ENCODE measurements at regions not wholly inside any gene's neighbourhood (a gene's known extent, or its start where the extent isn't known, plus 50 kb on each side); places are given as distances from the start of the nearest gene placed in this dataset.
"Not testable (repeated sequence)": the region's sequence is repeated elsewhere in the genome, so short reads cannot be mapped to it uniquely, and the experiment has no call there.

DNA sequence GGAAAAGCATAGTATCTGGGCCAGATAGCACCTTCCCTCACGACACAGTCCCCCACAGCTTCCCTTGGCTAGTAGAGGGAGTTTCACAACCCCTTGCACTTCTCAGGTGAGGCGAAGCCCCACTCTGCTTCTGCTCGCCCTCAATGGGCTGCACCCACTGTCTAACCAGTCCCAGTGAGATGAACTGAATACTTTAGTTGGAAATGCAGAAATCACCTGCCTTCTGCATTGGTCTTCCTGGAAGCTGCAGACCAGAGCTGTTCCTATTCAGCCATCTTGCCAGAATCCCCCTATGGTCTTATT, 243.2 kb upstream of the FAM78B start:
- Mint-ChIP-seq H3K27ac (no peak overlapping the region), H3K9me3 (peaks cover 18 to 33% of the 10 kb centered on the region in 2 experiments), H3K4me3 (no peak overlapping the region; a peak in 1 of 5 replicates), H3K27me3 (ENCODE audit: low read depth) (peaks cover 23% of the 10 kb centered on the region), H3K4me1 (peaks cover 0 to 2% of the 10 kb centered on the region in 2 experiments; a peak in 1 of 4 replicates), H3K36me3 (ENCODE audit: insufficient read depth in 1 of 3, low read depth in 3 of 3) (peaks cover 2 to 13% (median 3%) of the 10 kb centered on the region in 3 experiments; a peak in 5 of 7 replicates)
- H2BK20ac ChIP-seq (ENCODE audit: low read depth, low read length, poor library complexity, severe bottlenecking): no peak overlapping the region
- no peak overlapping the region for H4K5ac ChIP-seq (ENCODE audit: insufficient read length, low read depth, low read length)
- WGBS (ENCODE audit: extremely low coverage, insufficient read length, low lambda C conversion rate): no CpG with 5 or more reads among the region's 3 CpGs
- no peaks in the 10 kb centered on the region for H3K9me3 ChIP-seq (ENCODE audit: control insufficient read depth, low read depth, low read length)
- no peak overlapping the region for H3K56ac ChIP-seq (ENCODE audit: insufficient read length, low read depth, low read length)
- H3K27ac ChIP-seq (ENCODE audit: insufficient read length, low read depth, low read length): no peak overlapping the region
- H3K4me2 ChIP-seq (ENCODE audit: insufficient read depth, insufficient read length, low read length): no peak overlapping the region
- no peaks in the 10 kb centered on the region for H3K4me1 ChIP-seq (ENCODE audit: insufficient read depth, low read length)
- H3K79me1 ChIP-seq (ENCODE audit: insufficient read depth, low read depth, low read length, poor library complexity, severe bottlenecking): no peaks in the 10 kb centered on the region
- no peaks in the 10 kb centered on the region for H3K23me2 ChIP-seq (ENCODE audit: insufficient read length, low read depth, low read length, poor library complexity, severe bottlenecking)
- no peak overlapping the region for H2BK12ac ChIP-seq (ENCODE audit: insufficient read length, low read depth, low read length)
- no peak overlapping the region for H3K18ac ChIP-seq (ENCODE audit: insufficient read length, low read depth, low read length)
- no peak overlapping the region for H4K91ac ChIP-seq (ENCODE audit: insufficient read length, low read depth, low read length)
- H2BK5ac ChIP-seq (ENCODE audit: insufficient read length, low read length): no peak overlapping the region
- H3T11ph ChIP-seq (ENCODE audit: low read length): no peak overlapping the region
- H2BK15ac ChIP-seq (ENCODE audit: low read depth, low read length): no peak overlapping the region
- no peak overlapping the region for H2AK5ac ChIP-seq (ENCODE audit: insufficient read length, low read length)
- no peaks in the 10 kb centered on the region for H4K20me1 ChIP-seq (ENCODE audit: control insufficient read depth, insufficient read depth, insufficient read length)
- H3K9ac ChIP-seq (ENCODE audit: extremely low read depth, insufficient read length, low read length): no peak overlapping the region
- H2AFZ ChIP-seq (ENCODE audit: low read length): no peak overlapping the region
- no peak overlapping the region for H3K23ac ChIP-seq (ENCODE audit: insufficient read length, low read depth, low read length)
- H3K4ac ChIP-seq (ENCODE audit: low read depth, low read length): no peak overlapping the region
- no peak overlapping the region for H3K14ac ChIP-seq (ENCODE audit: insufficient read depth, low read length)
- no peaks in the 10 kb centered on the region for H3K79me2 ChIP-seq (ENCODE audit: insufficient read depth, low read length)
- DNase-seq: no peak
- no peaks in the 10 kb centered on the region for H3K27me3 ChIP-seq (ENCODE audit: insufficient read depth, low read length)
- TF ChIP-seq, protein P1, sequence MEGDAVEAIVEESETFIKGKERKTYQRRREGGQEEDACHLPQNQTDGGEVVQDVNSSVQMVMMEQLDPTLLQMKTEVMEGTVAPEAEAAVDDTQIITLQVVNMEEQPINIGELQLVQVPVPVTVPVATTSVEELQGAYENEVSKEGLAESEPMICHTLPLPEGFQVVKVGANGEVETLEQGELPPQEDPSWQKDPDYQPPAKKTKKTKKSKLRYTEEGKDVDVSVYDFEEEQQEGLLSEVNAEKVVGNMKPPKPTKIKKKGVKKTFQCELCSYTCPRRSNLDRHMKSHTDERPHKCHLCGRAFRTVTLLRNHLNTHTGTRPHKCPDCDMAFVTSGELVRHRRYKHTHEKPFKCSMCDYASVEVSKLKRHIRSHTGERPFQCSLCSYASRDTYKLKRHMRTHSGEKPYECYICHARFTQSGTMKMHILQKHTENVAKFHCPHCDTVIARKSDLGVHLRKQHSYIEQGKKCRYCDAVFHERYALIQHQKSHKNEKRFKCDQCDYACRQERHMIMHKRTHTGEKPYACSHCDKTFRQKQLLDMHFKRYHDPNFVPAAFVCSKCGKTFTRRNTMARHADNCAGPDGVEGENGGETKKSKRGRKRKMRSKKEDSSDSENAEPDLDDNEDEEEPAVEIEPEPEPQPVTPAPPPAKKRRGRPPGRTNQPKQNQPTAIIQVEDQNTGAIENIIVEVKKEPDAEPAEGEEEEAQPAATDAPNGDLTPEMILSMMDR (conservative IDR thresholded peaks at IDR 0.05): no peak
- H2BK120ac ChIP-seq (ENCODE audit: low read depth, low read length, poor library complexity, severe bottlenecking): no peak overlapping the region
- H4K8ac ChIP-seq (replicated peaks; ENCODE audit: insufficient read length, low read depth, low read length): no peak overlapping the region

DNA sequence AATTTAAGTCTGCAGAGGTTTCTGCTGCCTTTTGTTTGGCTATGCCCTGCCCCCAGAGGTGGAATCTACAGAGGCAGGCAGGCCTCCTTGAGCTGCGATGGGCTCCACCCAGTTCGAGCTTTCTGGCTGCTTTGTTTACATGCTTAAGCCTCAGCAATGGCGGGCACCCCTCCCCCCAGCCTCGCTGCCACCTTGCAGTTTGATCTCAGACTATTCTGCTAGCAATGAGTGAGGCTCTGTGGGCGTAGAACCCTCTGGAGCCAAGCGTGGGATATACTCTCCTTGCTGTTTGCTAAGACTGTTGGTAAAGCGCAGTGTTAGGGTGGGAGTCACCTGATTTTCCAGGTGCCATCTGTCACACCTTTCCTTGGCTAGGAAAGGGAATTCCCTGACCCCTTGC, 250.0 kb upstream of the FAM78B start:
- not testable (repeated sequence) for H3K27ac ChIP-seq (ENCODE audit: insufficient read length, low read depth, low read length); H3K23me2 ChIP-seq (ENCODE audit: insufficient read length, low read depth, low read length, poor library complexity, severe bottlenecking); H3K23ac ChIP-seq (ENCODE audit: insufficient read length, low read depth, low read length); H3K27ac Mint-ChIP-seq; H4K20me1 ChIP-seq (ENCODE audit: control insufficient read depth, insufficient read depth, insufficient read length); H4K8ac ChIP-seq (replicated peaks; ENCODE audit: insufficient read length, low read depth, low read length); H3T11ph ChIP-seq (ENCODE audit: low read length); H3K27me3 ChIP-seq (ENCODE audit: insufficient read depth, low read length); H3K14ac ChIP-seq (ENCODE audit: insufficient read depth, low read length); H2BK15ac ChIP-seq (ENCODE audit: low read depth, low read length); H4K5ac ChIP-seq (ENCODE audit: insufficient read length, low read depth, low read length); H2BK5ac ChIP-seq (ENCODE audit: insufficient read length, low read length); H2BK20ac ChIP-seq (ENCODE audit: low read depth, low read length, poor library complexity, severe bottlenecking); H3K79me1 ChIP-seq (ENCODE audit: insufficient read depth, low read depth, low read length, poor library complexity, severe bottlenecking); H3K56ac ChIP-seq (ENCODE audit: insufficient read length, low read depth, low read length); H3K4me2 ChIP-seq (ENCODE audit: insufficient read depth, insufficient read length, low read length); H3K4me1 ChIP-seq (ENCODE audit: insufficient read depth, low read length); H3K18ac ChIP-seq (ENCODE audit: insufficient read length, low read depth, low read length); H2AFZ ChIP-seq (ENCODE audit: low read length); H3K4ac ChIP-seq (ENCODE audit: low read depth, low read length); DNase-seq; H3K27me3 Mint-ChIP-seq (ENCODE audit: low read depth); H3K4me3 Mint-ChIP-seq; H3K9ac ChIP-seq (ENCODE audit: extremely low read depth, insufficient read length, low read length); H4K91ac ChIP-seq (ENCODE audit: insufficient read length, low read depth, low read length); H2BK120ac ChIP-seq (ENCODE audit: low read depth, low read length, poor library complexity, severe bottlenecking); H3K4me1 Mint-ChIP-seq; H2AK5ac ChIP-seq (ENCODE audit: insufficient read length, low read length); H2BK12ac ChIP-seq (ENCODE audit: insufficient read length, low read depth, low read length); H3K79me2 ChIP-seq (ENCODE audit: insufficient read depth, low read length); H3K9me3 ChIP-seq (ENCODE audit: control insufficient read depth, low read depth, low read length)
- WGBS (ENCODE audit: extremely low coverage, insufficient read length, low lambda C conversion rate): no CpG with 5 or more reads among the region's 7 CpGs
- Mint-ChIP-seq H3K9me3 (peaks cover 16 to 24% of the 10 kb centered on the region in 2 experiments; a peak in 4 of 5 replicates), H3K36me3 (ENCODE audit: insufficient read depth in 1 of 3, low read depth in 3 of 3) (peaks cover 0 to 13% (median 12%) of the 10 kb centered on the region in 3 experiments; a peak in 4 of 7 replicates)

Data from H9 (cell line).